Mesendoderm (in vitro differentiated cells): ENCODE measurements at regions not wholly inside any gene's neighbourhood (a gene's known extent, or its start where the extent isn't known, plus 50 kb on each side); places are given as distances from the start of the nearest gene placed in this dataset.

Source experiments
- DNase-seq: peaks from one replicate; pipeline ENCODE4 v3.0.0; 2013
- H2AK5ac ChIP-seq: 2 replicates; pipeline ENCODE4 v1.6.1; 2013; ENCODE audit warnings: low read length, inconsistent platforms
- H2BK120ac ChIP-seq: 2 replicates; pipeline ENCODE4 v1.6.1; 2013; ENCODE audit warnings: low read depth, mild to moderate bottlenecking, low read length, moderate library complexity, mixed read lengths
- H2BK15ac ChIP-seq: replicated peaks from 2 replicates; pipeline ENCODE4 v1.6.1; 2013; ENCODE audit warnings: low read depth, mild to moderate bottlenecking, moderate library complexity
- H2BK5ac ChIP-seq: 2 replicates; pipeline ENCODE4 v1.6.1; 2013; ENCODE audit warnings: low read length, inconsistent platforms
- H3K18ac ChIP-seq: 2 replicates; pipeline ENCODE4 v1.6.1; 2013; ENCODE audit warnings: mild to moderate bottlenecking, low read length, mixed read lengths
- H3K23ac ChIP-seq: one replicate; pipeline ENCODE4 v1.6.1; 2013; ENCODE audit warnings: low read length
- H3K27ac ChIP-seq: 2 replicates; pipeline ENCODE4 v1.5.1; 2013; ENCODE audit warnings: low read depth, mild to moderate bottlenecking, inconsistent platforms, low read length, moderate library complexity
- H3K27me3 ChIP-seq: 2 replicates; pipeline ENCODE4 v1.6.1; 2013; ENCODE audit warnings: low read length, control low read depth, mild to moderate bottlenecking, inconsistent platforms; ENCODE audit not compliant: insufficient read depth, poor library complexity
- H3K36me3 ChIP-seq: 2 replicates; pipeline ENCODE4 v1.6.1; 2013; ENCODE audit warnings: low read length, inconsistent platforms; ENCODE audit not compliant: control insufficient read depth, insufficient read depth
- H3K4ac ChIP-seq: one replicate; pipeline ENCODE4 v1.6.1; 2013; ENCODE audit warnings: low read depth, mild to moderate bottlenecking, low read length, moderate library complexity
- H3K4me1 ChIP-seq: 2 replicates; pipeline ENCODE4 v1.6.1; 2013; ENCODE audit warnings: low read depth, low read length, inconsistent platforms; ENCODE audit not compliant: control insufficient read depth
- H3K4me2 ChIP-seq: 2 replicates; pipeline ENCODE4 v1.6.1; 2013; ENCODE audit warnings: low read length
- H3K4me3 ChIP-seq: 2 replicates; pipeline ENCODE4 v1.5.1; 2013; ENCODE audit warnings: mild to moderate bottlenecking, low read length
- H3K56ac ChIP-seq: one replicate; pipeline ENCODE4 v1.6.1; 2013; ENCODE audit warnings: low read length
- H3K79me1 ChIP-seq: 2 replicates; pipeline ENCODE4 v1.6.1; 2013; ENCODE audit warnings: low read length, inconsistent platforms
- H3K79me2 ChIP-seq: 2 replicates; pipeline ENCODE4 v1.6.1; 2013; ENCODE audit warnings: mild to moderate bottlenecking, low read length; ENCODE audit not compliant: control insufficient read depth, insufficient read depth
- H3K9ac ChIP-seq: 2 replicates; pipeline ENCODE4 v1.6.1; 2013; ENCODE audit warnings: low read length, inconsistent platforms
- H4K5ac ChIP-seq: one replicate; pipeline ENCODE4 v1.6.1; 2013; ENCODE audit warnings: low read length
- H4K8ac ChIP-seq: one replicate; pipeline ENCODE4 v1.6.1; 2013; ENCODE audit warnings: low read depth, mild to moderate bottlenecking, control low read depth, low read length, moderate library complexity
- WGBS: extraction: QIAGEN DNeasy Blood & Tissue Kit; methylation state at CpG from one replicate; pipeline ENCODE4 v1.1.7; 2013; ENCODE audit warnings: low lambda C conversion rate, missing lambda C conversion rate; ENCODE audit not compliant: insufficient coverage; ENCODE audit errors: extremely low coverage; 5-methylcytosine and 5-hydroxymethylcytosine counted together

GRCh38 chr2:208570851-208571763 is 164.5 kb downstream of the PTH2R start:
- no peak overlapping the region for H4K5ac ChIP-seq
- no peak for DNase-seq

GRCh38 chr2:208571764-208572131 is 165.2 kb downstream of the PTH2R start:
- Histone ChIP-seq H3K27me3 (no peaks in the 10 kb centered on the region), H3K18ac (no peak overlapping the region), H3K56ac (no peak overlapping the region), H3K4me3 (no peak overlapping the region), H3K23ac (no peak overlapping the region), H2AK5ac (no peak overlapping the region), H2BK5ac (no peak overlapping the region), H3K4ac (no peak overlapping the region), H3K4me1 (no peaks in the 10 kb centered on the region), H2BK15ac (no peak overlapping the region), H2BK120ac (no peak overlapping the region), H3K4me2 (no peak overlapping the region), H3K36me3 (no peaks in the 10 kb centered on the region), H3K79me1 (no peaks in the 10 kb centered on the region), H4K5ac (no peak overlapping the region), H3K9ac (no peak overlapping the region), H4K8ac (no peak overlapping the region), H3K27ac (no peak overlapping the region), H3K79me2 (no peaks in the 10 kb centered on the region)
- no peak for DNase-seq

More at GRCh38 chr2:208570851-208571763, 164.5 kb downstream of the PTH2R start:
- Histone ChIP-seq H3K79me1 (no peaks in the 10 kb centered on the region), H3K4ac (no peak overlapping the region), H3K4me3 (no peak overlapping the region), H3K9ac (no peak overlapping the region), H2BK15ac (no peak overlapping the region), H3K36me3 (no peaks in the 10 kb centered on the region), H3K4me1 (no peaks in the 10 kb centered on the region), H4K8ac (no peak overlapping the region), H3K27ac (no peak overlapping the region), H3K79me2 (no peaks in the 10 kb centered on the region), H3K23ac (no peak overlapping the region), H3K4me2 (no peak overlapping the region), H2AK5ac (no peak overlapping the region), H2BK5ac (no peak overlapping the region), H2BK120ac (no peak overlapping the region), H3K18ac (no peak overlapping the region), H3K27me3 (no peaks in the 10 kb centered on the region), H3K56ac (no peak overlapping the region)
- no CpG with 5 or more reads among the region's 17 CpGs for WGBS

DNA sequence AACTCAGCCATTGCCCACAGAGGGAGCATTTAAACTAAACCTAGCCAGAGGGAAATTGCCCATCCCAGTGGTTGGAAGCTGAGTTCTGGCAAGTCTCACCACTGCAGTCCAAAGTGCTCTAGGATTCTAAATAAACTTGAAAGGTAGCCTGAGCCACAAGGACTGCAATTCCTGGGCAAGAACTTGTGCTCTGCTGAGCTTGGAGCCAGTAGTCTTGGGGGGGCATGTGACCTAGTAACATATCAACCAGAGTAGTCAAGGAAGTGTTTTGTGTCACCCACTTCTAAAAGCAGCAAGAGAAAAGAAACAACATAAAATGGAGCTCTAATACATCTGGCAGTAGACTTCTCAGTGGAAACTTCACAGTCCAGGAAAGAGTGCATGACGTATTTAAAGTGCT is 167.0 kb downstream of the PTH2R start:
- no peaks in the 10 kb centered on the region for H3K36me3 ChIP-seq
- H2AK5ac ChIP-seq, result no peak overlapping the region
- no peak for DNase-seq
- H3K79me2 ChIP-seq, result no peaks in the 10 kb centered on the region
- H3K4ac ChIP-seq, result no peak overlapping the region
- no peak overlapping the region for H3K9ac ChIP-seq
- no peak overlapping the region for H3K4me2 ChIP-seq
- no peak overlapping the region for H3K27ac ChIP-seq
- H3K56ac ChIP-seq, result no peak overlapping the region
- no CpG with 5 or more reads among the region's 1 CpG for WGBS
- H3K4me3 ChIP-seq, result no peak overlapping the region
- no peak overlapping the region for H3K18ac ChIP-seq
- H3K4me1 ChIP-seq, result no peaks in the 10 kb centered on the region
- H3K27me3 ChIP-seq, result no peaks in the 10 kb centered on the region
- no peak overlapping the region for H3K23ac ChIP-seq
- no peak overlapping the region for H4K8ac ChIP-seq
- H4K5ac ChIP-seq, result no peak overlapping the region
- H3K79me1 ChIP-seq, result no peaks in the 10 kb centered on the region
- H2BK120ac ChIP-seq, result no peak overlapping the region
- H2BK5ac ChIP-seq, result no peak overlapping the region
- H2BK15ac ChIP-seq, result no peak overlapping the region

- H3K23ac ChIP-seq, result no peak overlapping the region
- no peak overlapping the region for H3K4me2 ChIP-seq
- no peak overlapping the region for H3K27ac ChIP-seq
- DNase-seq, result no peak
- no peak overlapping the region for H3K9ac ChIP-seq
- H3K36me3 ChIP-seq, result no peaks in the 10 kb centered on the region
- H3K4me1 ChIP-seq, result no peaks in the 10 kb centered on the region
- no peak overlapping the region for H2BK5ac ChIP-seq
- no peak overlapping the region for H2BK15ac ChIP-seq
- H3K4ac ChIP-seq, result no peak overlapping the region
- no peak overlapping the region for H3K4me3 ChIP-seq
- no peaks in the 10 kb centered on the region for H3K27me3 ChIP-seq
- H2AK5ac ChIP-seq, result no peak overlapping the region
- H3K18ac ChIP-seq, result no peak overlapping the region
- no peak overlapping the region for H3K56ac ChIP-seq
- no peaks in the 10 kb centered on the region for H3K79me1 ChIP-seq
- no peak overlapping the region for H2BK120ac ChIP-seq
- WGBS, result no CpG with 5 or more reads among the region's 1 CpG
- H4K5ac ChIP-seq, result no peak overlapping the region
- no peaks in the 10 kb centered on the region for H3K79me2 ChIP-seq
- no peak overlapping the region for H4K8ac ChIP-seq
These were observed 173.1 kb downstream of the PTH2R start for GRCh38 chr2:208579678-208580077.

GRCh38 chr2:208584378-208584985 is 177.9 kb downstream of the PTH2R start:
- Histone ChIP-seq H3K27ac (no peak overlapping the region), H3K4me1 (no peaks in the 10 kb centered on the region), H3K27me3 (no peaks in the 10 kb centered on the region), H2BK15ac (no peak overlapping the region), H3K36me3 (no peaks in the 10 kb centered on the region), H4K5ac (no peak overlapping the region), H3K18ac (no peak overlapping the region), H2AK5ac (no peak overlapping the region), H3K9ac (no peak overlapping the region), H3K79me1 (no peaks in the 10 kb centered on the region), H3K23ac (no peak overlapping the region), H4K8ac (no peak overlapping the region), H3K4ac (no peak overlapping the region), H2BK5ac (no peak overlapping the region), H3K56ac (no peak overlapping the region), H3K4me2 (no peak overlapping the region), H3K79me2 (no peaks in the 10 kb centered on the region), H2BK120ac (no peak overlapping the region), H3K4me3 (no peak overlapping the region)
- DNase-seq, result no peak
- no CpG with 5 or more reads among the region's 5 CpGs for WGBS
